ENCODE measurements at regions not wholly inside any gene's neighbourhood (a gene's known extent, or its start where the extent isn't known, plus 50 kb on each side); places are given as distances from the start of the nearest gene placed in this dataset.

DNA sequence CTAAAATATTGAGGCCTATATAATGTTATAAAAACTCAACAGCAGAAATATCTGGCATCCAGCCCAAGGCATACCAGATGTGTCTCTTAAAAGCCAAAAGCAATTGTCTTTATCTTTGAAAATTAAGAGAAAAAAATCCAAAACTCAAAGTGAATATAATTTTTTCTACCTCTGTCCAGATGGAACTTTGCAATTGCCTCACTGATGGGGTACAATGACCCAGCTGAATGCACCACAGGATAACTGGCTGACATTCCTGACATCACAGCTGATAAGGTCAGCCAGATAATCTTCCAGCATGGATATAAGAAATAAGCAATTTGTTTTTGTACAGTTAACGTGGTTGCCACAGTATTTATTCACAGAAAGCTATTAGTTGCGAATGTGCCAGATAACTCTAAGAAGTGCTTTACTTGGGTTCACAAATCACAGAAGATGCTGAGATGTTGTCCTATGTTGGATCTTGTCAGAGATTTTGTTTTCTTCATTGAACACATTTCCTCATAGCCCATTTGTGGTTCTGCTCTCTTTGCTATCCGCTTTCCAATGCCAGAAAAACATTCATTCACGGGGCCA lies 566.9 kb upstream of the CCDC54 start:
- no peak for TF ChIP-seq PPARA (CRISPR knock-in tag; IDR thresholded peaks at IDR 0.05; ENCODE audit: borderline replicate concordance)
- no peak for TF ChIP-seq PATZ1 (CRISPR knock-in tag; IDR thresholded peaks at IDR 0.05; ENCODE audit: borderline replicate concordance)
- TF ChIP-seq POU6F1 (CRISPR knock-in tag; IDR thresholded peaks at IDR 0.05; ENCODE audit: borderline replicate concordance, low read depth) = no peak
- no peak for TF ChIP-seq ZFP3 (CRISPR knock-in tag; IDR thresholded peaks at IDR 0.05)
- TF ChIP-seq ARNTL (CRISPR knock-in tag; IDR thresholded peaks at IDR 0.05; ENCODE audit: borderline replicate concordance, low read depth) = no peak
- TF ChIP-seq, protein P1, sequence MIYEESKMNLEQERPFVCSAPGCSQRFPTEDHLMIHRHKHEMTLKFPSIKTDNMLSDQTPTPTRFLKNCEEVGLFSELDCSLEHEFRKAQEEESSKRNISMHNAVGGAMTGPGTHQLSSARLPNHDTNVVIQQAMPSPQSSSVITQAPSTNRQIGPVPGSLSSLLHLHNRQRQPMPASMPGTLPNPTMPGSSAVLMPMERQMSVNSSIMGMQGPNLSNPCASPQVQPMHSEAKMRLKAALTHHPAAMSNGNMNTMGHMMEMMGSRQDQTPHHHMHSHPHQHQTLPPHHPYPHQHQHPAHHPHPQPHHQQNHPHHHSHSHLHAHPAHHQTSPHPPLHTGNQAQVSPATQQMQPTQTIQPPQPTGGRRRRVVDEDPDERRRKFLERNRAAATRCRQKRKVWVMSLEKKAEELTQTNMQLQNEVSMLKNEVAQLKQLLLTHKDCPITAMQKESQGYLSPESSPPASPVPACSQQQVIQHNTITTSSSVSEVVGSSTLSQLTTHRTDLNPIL (CRISPR knock-in tag; IDR thresholded peaks at IDR 0.05; ENCODE audit: low read depth) = no peak
- peak; percentile 73 for TF ChIP-seq TCF4 (CRISPR knock-in tag; IDR thresholded peaks at IDR 0.05; ENCODE audit: borderline replicate concordance)
- no peak for TF ChIP-seq ZC3H10 (CRISPR knock-in tag; IDR thresholded peaks at IDR 0.05)
- TF ChIP-seq OSR1 (CRISPR knock-in tag; IDR thresholded peaks at IDR 0.05) = no peak
- no peak for TF ChIP-seq ZNF565 (CRISPR knock-in tag; conservative IDR thresholded peaks at IDR 0.05; ENCODE audit: low read depth)
- TF ChIP-seq SNAI2 (CRISPR knock-in tag; IDR thresholded peaks at IDR 0.05) = no peak

Data from SK-N-SH treated with all-trans-retinoic acid at 6 μM for 48 hours (cell line).